ENCODE measurements at regions not wholly inside any gene's neighbourhood (a gene's known extent, or its start where the extent isn't known, plus 50 kb on each side); places are given as distances from the start of the nearest gene placed in this dataset.

GRCh38 chr12:46503637-46504175, 131.1 kb upstream of the SLC38A2 start:
- TF ChIP-seq ZNF274 (IDR thresholded peaks at IDR 0.05; ENCODE audit: low read depth, low read length) (no peak), YY1 (IDR thresholded peaks at IDR 0.05; ENCODE audit: insufficient read depth, insufficient read length) (no peak), SUZ12 (IDR thresholded peaks at IDR 0.05; ENCODE audit: extremely low read depth, insufficient read depth, insufficient read length) (no peak)

Data from NT2/D1 (cell line).